HepG2 (cell line): ENCODE measurements at regions not wholly inside any gene's neighbourhood (a gene's known extent, or its start where the extent isn't known, plus 50 kb on each side); places are given as distances from the start of the nearest gene placed in this dataset.

ENCODE experiments used
- ATAC-seq: fragments of 200-7000 bp; cut with Tn5 transposase; 3 replicates; pipeline ENCODE4 v1.9.1; 2020; ENCODE audit warnings: mild to moderate bottlenecking, moderate library complexity
- BruUV-seq: library from RNA; stranded (reverse); fragments of 400-500 nt; replicated peaks from 2 replicates; lab custom pipeline; 2021; lab: Mats Ljungman, UMichigan
- CTCF ChIA-PET: fragments of 300-600 bp; formaldehyde crosslinking; extraction: SDS; loops from one replicate; lab custom pipeline; 2021; ENCODE audit warnings: low total read pairs, inconsistent platforms, low intra/inter-chr PET ratio; lab: Yijun Ruan, JAX
- POLR2A ChIA-PET: fragments of 350-600 bp; sonication (Branson Sonifier 250); formaldehyde crosslinking; loops from one replicate; lab custom pipeline; 2020; ENCODE audit warnings: antibody characterized with exemption, inconsistent platforms; lab: Yijun Ruan, JAX
- DNase-seq: peaks from one replicate; pipeline ENCODE4 v3.0.0-alpha.2; 2015; ENCODE audit warnings: low spot score
- FAIRE-seq: peaks from 3 replicates; lab custom pipeline; 2011; peaks lifted over from hg19 to GRCh38; lab: Jason Lieb, UNC
- H2AFZ ChIP-seq: one replicate; pipeline ENCODE4 v1.6.1; 2011; ENCODE audit warnings: low read length, inconsistent platforms
- H3K27ac ChIP-seq: fragments of 300-600 bp; 3 replicates; pipeline ENCODE4 v1.8.0; 2011; ENCODE audit warnings: mixed run types, mild to moderate bottlenecking, mixed read lengths, low read length, inconsistent platforms; ENCODE audit not compliant: insufficient read depth; ENCODE audit errors: extremely low read length
- H3K27me3 ChIP-seq, 2 experiments: fragments of 200-600 bp in 1 of 2; 2 replicates in 1 of 2; 3 replicates in 1 of 2; pipeline versions ENCODE4 v1.6.0 to v1.8.0; 2011; ENCODE audit warnings: low read length in 2 of 2, mild to moderate bottlenecking in 2 of 2, moderate library complexity in 2 of 2, inconsistent platforms in 1 of 2; ENCODE audit not compliant: insufficient read depth in 2 of 2, control insufficient read depth in 1 of 2
- H3K36me3 ChIP-seq, 2 experiments: fragments of 200-600 bp in 1 of 2; replicated peaks in 1 of 2; 2 replicates in 1 of 2; 3 replicates in 1 of 2; pipeline versions ENCODE4 v1.5.1 to v1.8.0; 2011; ENCODE audit warnings: low read length in 2 of 2, inconsistent platforms in 1 of 2; ENCODE audit not compliant: insufficient read depth in 2 of 2, control insufficient read depth in 1 of 2
- H3K4me1 ChIP-seq: 2 replicates; pipeline ENCODE4 v1.5.1; 2012; ENCODE audit warnings: low read length, inconsistent platforms; ENCODE audit not compliant: insufficient read depth
- H3K4me2 ChIP-seq: 2 replicates; pipeline ENCODE4 v1.6.0; 2011; ENCODE audit warnings: low read depth, low read length, inconsistent platforms
- H3K4me3 ChIP-seq, 3 experiments: fragments of 200-600 bp in 1 of 3; sonication (generic), shearing (Covaris generic) in 1 of 3; replicated peaks in 1 of 3; 2 replicates each; pipeline ENCODE4 v1.5.1; 2011 to 2016; ENCODE audit warnings: low read length in 3 of 3, inconsistent platforms in 2 of 3, low read depth in 2 of 3, mild to moderate bottlenecking in 2 of 3, control low read depth in 1 of 3, mixed read lengths in 1 of 3; ENCODE audit not compliant: insufficient read depth in 1 of 3
- H3K79me2 ChIP-seq: one replicate; pipeline ENCODE4 v1.6.1; 2011; ENCODE audit warnings: low read length, inconsistent platforms; ENCODE audit not compliant: insufficient read depth
- H3K9ac ChIP-seq: 2 replicates; pipeline ENCODE4 v1.6.0; 2011; ENCODE audit warnings: mild to moderate bottlenecking, low read depth, low read length, inconsistent platforms; ENCODE audit not compliant: insufficient read depth
- H3K9me3 ChIP-seq: 2 replicates; pipeline ENCODE4 v1.5.1; 2012; ENCODE audit warnings: mild to moderate bottlenecking, low read length
- H4K20me1 ChIP-seq: 2 replicates; pipeline ENCODE4 v1.6.0; 2011; ENCODE audit warnings: inconsistent platforms, mild to moderate bottlenecking, low read length, moderate library complexity; ENCODE audit not compliant: insufficient read depth
- ATF7 ChIP-seq, 2 experiments: fragments of 450-650 bp in 1 of 2; sonication (generic) in 1 of 2; formaldehyde crosslinking in 1 of 2; IDR thresholded peaks; 2 replicates each; pipeline versions ENCODE4 v1.4.0 to v1.6.1; 2016 to 2020; ENCODE audit warnings: antibody characterized with exemption in 1 of 2, mild to moderate bottlenecking in 1 of 2, missing genetic modification reagents in 1 of 2
- FOXM1 ChIP-seq: sonication (generic); formaldehyde crosslinking; IDR thresholded peaks from 2 replicates; pipeline ENCODE4 v1.5.0; 2020; ENCODE audit warnings: missing genetic modification reagents
- HNRNPK ChIP-seq: fragments of 200-400 bp; formaldehyde crosslinking; IDR thresholded peaks from 2 replicates; pipeline ENCODE4 v1.6.1; 2018; ENCODE audit warnings: low read length, low read depth, moderate library complexity, mild to moderate bottlenecking; ENCODE audit not compliant: poor library complexity, severe bottlenecking
- NFYB ChIP-seq: sonication (generic); formaldehyde crosslinking; IDR thresholded peaks from 2 replicates; pipeline ENCODE4 v1.4.0; 2020; ENCODE audit warnings: missing genetic modification reagents
- NR3C1 ChIP-seq: sonication (generic); formaldehyde crosslinking; IDR thresholded peaks from 2 replicates; pipeline ENCODE4 v1.4.0; 2020; ENCODE audit warnings: missing genetic modification reagents
- POLR2AphosphoS5 ChIP-seq: IDR thresholded peaks from 2 replicates; pipeline ENCODE4 v1.6.1; 2012; ENCODE audit warnings: low read depth, low read length
- POLR2G ChIP-seq: fragments of 200-400 bp; formaldehyde crosslinking; IDR thresholded peaks from 2 replicates; pipeline ENCODE4 v1.6.1; 2018; ENCODE audit warnings: mild to moderate bottlenecking, low read depth, low read length, moderate library complexity
- SRF ChIP-seq: IDR thresholded peaks from 2 replicates; pipeline ENCODE4 v1.6.1; 2011; ENCODE audit warnings: mild to moderate bottlenecking, low read depth, low read length, moderate library complexity
- TBP ChIP-seq: sonication (generic); formaldehyde crosslinking; IDR thresholded peaks from 2 replicates; pipeline ENCODE4 v1.5.0; 2020; ENCODE audit warnings: missing genetic modification reagents
- ZC3H4 ChIP-seq: sonication (generic); formaldehyde crosslinking; IDR thresholded peaks from 2 replicates; pipeline ENCODE4 v1.4.0; 2020; ENCODE audit warnings: missing genetic modification reagents, borderline replicate concordance
- ZNF234 ChIP-seq: sonication (generic); formaldehyde crosslinking; conservative IDR thresholded peaks from 2 replicates; pipeline ENCODE4 v1.5.1; 2020; ENCODE audit warnings: mild to moderate bottlenecking, missing genetic modification reagents
- ZNF7 ChIP-seq: IDR thresholded peaks from 2 replicates; pipeline ENCODE4 v1.6.1; 2016; ENCODE audit warnings: missing biosample characterization, missing genetic modification reagents
- ZNF724P ChIP-seq: sonication (generic); formaldehyde crosslinking; IDR thresholded peaks from 2 replicates; pipeline ENCODE4 v1.8.0; 2022; ENCODE audit warnings: missing genetic modification reagents, borderline replicate concordance
- ZNF841 ChIP-seq: sonication (generic); formaldehyde crosslinking; IDR thresholded peaks from 2 replicates; pipeline ENCODE4 v1.8.1; 2023; ENCODE audit warnings: missing genetic modification reagents, borderline replicate concordance
- ZSCAN12 ChIP-seq: sonication (generic); formaldehyde crosslinking; IDR thresholded peaks from 2 replicates; pipeline ENCODE4 v1.9.0; 2021; ENCODE audit warnings: mild to moderate bottlenecking, missing genetic modification reagents
- ZSCAN21 ChIP-seq: sonication (generic); formaldehyde crosslinking; IDR thresholded peaks from 2 replicates; pipeline ENCODE4 v1.8.0; 2022; ENCODE audit warnings: mild to moderate bottlenecking, missing genetic modification reagents, moderate library complexity, borderline replicate concordance
- WGBS: methylation state at CpG from one replicate; pipeline ENCODE4 v1.1.6; 2017; ENCODE audit warnings: low lambda C conversion rate; 5-methylcytosine and 5-hydroxymethylcytosine counted together
- in situ Hi-C: cut with HindIII; loops from 2 replicates; pipeline ENCODE4 v1.10.0; 2017; ENCODE audit warnings: low pct_unique_long_range_greater_than_20kb; ENCODE audit not compliant: extremely low pct_ligation_motif_present
- intact Hi-C: fragments of 100-400 bp; cut with micrococcal nuclease; formaldehyde crosslinking; loops from one replicate; pipeline ENCODE4 v1.10.0; 2022; ENCODE audit not compliant: unreplicated experiment
- TF ChIP-seq, protein P1 (sequence below): sonication (generic); formaldehyde crosslinking; IDR thresholded peaks from 2 replicates; pipeline ENCODE4 v1.8.0; 2022; ENCODE audit warnings: missing genetic modification reagents, mild to moderate bottlenecking, inconsistent platforms, borderline replicate concordance
- TF ChIP-seq, protein P2 (sequence below): sonication (generic); formaldehyde crosslinking; conservative IDR thresholded peaks from 2 replicates; pipeline ENCODE4 v1.4.0; 2020; ENCODE audit warnings: missing genetic modification reagents
- TF ChIP-seq, protein P3 (sequence below): sonication (generic); formaldehyde crosslinking; IDR thresholded peaks from 2 replicates; pipeline ENCODE4 v1.4.0; 2020; ENCODE audit warnings: missing genetic modification reagents; ENCODE audit errors: not compliant biosample characterization
- TF ChIP-seq, protein P4 (sequence below): sonication (generic); IDR thresholded peaks from 2 replicates; pipeline ENCODE4 v1.6.1; 2016; ENCODE audit warnings: low read depth, borderline replicate concordance

DNA sequence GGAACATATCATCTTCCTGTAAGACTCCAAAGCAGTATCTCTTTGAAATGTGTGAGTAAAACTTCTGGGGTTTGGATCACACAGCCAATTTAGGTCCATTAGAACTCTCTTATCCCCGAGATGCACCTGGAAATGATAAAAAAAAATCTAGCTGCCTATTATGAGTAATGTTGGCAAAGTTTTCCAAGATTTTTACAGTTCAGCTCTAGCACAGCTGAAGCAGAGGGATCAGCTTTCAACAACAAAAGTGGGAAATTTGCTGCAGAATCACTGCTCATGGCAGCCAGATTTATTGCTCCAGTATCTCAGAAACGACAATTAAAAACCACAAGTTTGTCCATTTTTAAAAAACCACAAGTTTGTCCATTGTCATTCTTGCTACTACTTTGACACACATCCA lies 292.2 kb downstream of the IRX2 start:
- Histone ChIP-seq H3K27me3 (peaks cover 0 to 7% of the 10 kb centered on the region in 2 experiments; a peak in 1 of 5 replicates), H4K20me1 (no peaks in the 10 kb centered on the region), H3K9ac (no peak overlapping the region), H3K4me1 (no peaks in the 10 kb centered on the region), H3K79me2 (no peaks in the 10 kb centered on the region), H3K4me2 (no peak overlapping the region), H3K4me3 (no peak overlapping the region), H2AFZ (no peak overlapping the region), H3K9me3 (no peaks in the 10 kb centered on the region), H3K36me3 (no peaks in the 10 kb centered on the region), H3K27ac (no peak overlapping the region)
- BruUV-seq: no TSS peak
- no peak for TF ChIP-seq TBP (CRISPR knock-in tag)
- TF ChIP-seq ZNF724P (CRISPR knock-in tag): no peak
- no peak for TF ChIP-seq ZC3H4 (CRISPR knock-in tag)
- TF ChIP-seq ZSCAN12 (CRISPR knock-in tag): no peak
- TF ChIP-seq POLR2G: no peak
- no peak for TF ChIP-seq POLR2AphosphoS5
- TF ChIP-seq, protein P1, sequence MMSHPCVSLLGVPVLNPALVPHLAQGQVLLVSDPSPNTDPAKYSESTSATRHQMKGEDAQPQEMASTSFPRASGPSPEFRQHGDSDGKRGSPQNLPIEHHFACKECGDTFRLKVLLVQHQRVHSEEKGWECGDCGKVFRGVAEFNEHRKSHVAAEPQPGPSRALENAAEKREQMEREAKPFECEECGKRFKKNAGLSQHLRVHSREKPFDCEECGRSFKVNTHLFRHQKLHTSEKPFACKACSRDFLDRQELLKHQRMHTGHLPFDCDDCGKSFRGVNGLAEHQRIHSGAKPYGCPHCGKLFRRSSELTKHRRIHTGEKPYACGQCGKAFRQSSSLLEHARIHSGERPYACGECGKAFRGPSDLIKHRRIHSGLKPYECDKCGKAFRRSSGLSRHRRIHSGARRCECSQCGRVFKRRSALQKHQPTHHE (CRISPR knock-in tag): no peak
- TF ChIP-seq HNRNPK: no peak
- TF ChIP-seq ATF7 (IDR thresholded peaks at IDR 0.05): no peak
- TF ChIP-seq ATF7 (CRISPR knock-in tag; IDR thresholded peaks at IDR 0.05): no peak
- TF ChIP-seq ZNF7 (CRISPR knock-in tag): no peak
- TF ChIP-seq ZNF841: no peak
- no peak for TF ChIP-seq SRF
- TF ChIP-seq, protein P2, sequence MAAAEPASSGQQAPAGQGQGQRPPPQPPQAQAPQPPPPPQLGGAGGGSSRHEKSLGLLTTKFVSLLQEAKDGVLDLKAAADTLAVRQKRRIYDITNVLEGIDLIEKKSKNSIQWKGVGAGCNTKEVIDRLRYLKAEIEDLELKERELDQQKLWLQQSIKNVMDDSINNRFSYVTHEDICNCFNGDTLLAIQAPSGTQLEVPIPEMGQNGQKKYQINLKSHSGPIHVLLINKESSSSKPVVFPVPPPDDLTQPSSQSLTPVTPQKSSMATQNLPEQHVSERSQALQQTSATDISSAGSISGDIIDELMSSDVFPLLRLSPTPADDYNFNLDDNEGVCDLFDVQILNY (CRISPR knock-in tag): no peak
- TF ChIP-seq FOXM1 (CRISPR knock-in tag): no peak
- TF ChIP-seq, protein P3, sequence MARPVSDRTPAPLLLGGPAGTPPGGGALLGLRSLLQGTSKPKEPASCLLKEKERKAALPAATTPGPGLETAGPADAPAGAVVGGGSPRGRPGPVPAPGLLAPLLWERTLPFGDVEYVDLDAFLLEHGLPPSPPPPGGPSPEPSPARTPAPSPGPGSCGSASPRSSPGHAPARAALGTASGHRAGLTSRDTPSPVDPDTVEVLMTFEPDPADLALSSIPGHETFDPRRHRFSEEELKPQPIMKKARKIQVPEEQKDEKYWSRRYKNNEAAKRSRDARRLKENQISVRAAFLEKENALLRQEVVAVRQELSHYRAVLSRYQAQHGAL (CRISPR knock-in tag): no peak
- no peak for TF ChIP-seq NR3C1
- TF ChIP-seq ZNF234 (CRISPR knock-in tag): no peak
- TF ChIP-seq, protein P4, sequence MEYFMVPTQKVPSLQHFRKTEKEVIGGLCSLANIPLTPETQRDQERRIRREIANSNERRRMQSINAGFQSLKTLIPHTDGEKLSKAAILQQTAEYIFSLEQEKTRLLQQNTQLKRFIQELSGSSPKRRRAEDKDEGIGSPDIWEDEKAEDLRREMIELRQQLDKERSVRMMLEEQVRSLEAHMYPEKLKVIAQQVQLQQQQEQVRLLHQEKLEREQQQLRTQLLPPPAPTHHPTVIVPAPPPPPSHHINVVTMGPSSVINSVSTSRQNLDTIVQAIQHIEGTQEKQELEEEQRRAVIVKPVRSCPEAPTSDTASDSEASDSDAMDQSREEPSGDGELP: no peak
- TF ChIP-seq NFYB (CRISPR knock-in tag): no peak
- no peak for TF ChIP-seq ZSCAN21 (CRISPR knock-in tag)
- ChIA-PET POLR2A (no interaction called here), CTCF (no interaction called here)
- FAIRE-seq (no peak), ATAC-seq (no peak), DNase-seq (no peak)
- intact Hi-C loops (no loop called here), in situ Hi-C loops (no loop called here)
- WGBS: 0% methylated on average over 2 of the region's 2 CpGs
